ENCODE measurements at regions not wholly inside any gene's neighbourhood (a gene's known extent, or its start where the extent isn't known, plus 50 kb on each side); places are given as distances from the start of the nearest gene placed in this dataset.

DNA sequence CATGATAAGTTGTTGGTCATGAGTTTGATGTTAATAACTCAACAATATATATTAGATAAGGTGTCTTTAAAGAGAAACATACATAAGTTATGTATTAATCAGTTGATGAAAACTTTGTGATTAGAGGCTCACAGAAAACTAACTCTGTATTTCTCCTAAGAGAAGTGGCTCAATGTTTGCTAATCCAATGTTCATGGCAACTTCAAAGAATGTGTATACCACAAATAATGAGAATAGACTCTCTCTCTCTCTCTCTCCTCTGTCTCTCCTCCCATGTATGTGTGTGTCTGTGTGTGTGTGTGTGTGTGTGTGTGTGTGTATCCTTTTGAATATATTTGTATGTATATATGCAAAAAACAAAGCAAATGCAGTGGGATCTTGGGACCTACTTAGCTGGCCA lies 1304.9 kb downstream of the MRPL39 start:
- no peak overlapping the region for H3K27ac ChIP-seq
- H3K4me3 ChIP-seq: no peak overlapping the region
- intact Hi-C loops (cut with DNase I): no loop called here
- no peak for DNase-seq
- no peaks in the 10 kb centered on the region for H3K9me3 ChIP-seq
- no peaks in the 10 kb centered on the region for H3K27me3 ChIP-seq
- H3K36me3 ChIP-seq: no peaks in the 10 kb centered on the region
- no peak for TF ChIP-seq POLR2A (IDR thresholded peaks at IDR 0.05)
- TF ChIP-seq, protein P1, sequence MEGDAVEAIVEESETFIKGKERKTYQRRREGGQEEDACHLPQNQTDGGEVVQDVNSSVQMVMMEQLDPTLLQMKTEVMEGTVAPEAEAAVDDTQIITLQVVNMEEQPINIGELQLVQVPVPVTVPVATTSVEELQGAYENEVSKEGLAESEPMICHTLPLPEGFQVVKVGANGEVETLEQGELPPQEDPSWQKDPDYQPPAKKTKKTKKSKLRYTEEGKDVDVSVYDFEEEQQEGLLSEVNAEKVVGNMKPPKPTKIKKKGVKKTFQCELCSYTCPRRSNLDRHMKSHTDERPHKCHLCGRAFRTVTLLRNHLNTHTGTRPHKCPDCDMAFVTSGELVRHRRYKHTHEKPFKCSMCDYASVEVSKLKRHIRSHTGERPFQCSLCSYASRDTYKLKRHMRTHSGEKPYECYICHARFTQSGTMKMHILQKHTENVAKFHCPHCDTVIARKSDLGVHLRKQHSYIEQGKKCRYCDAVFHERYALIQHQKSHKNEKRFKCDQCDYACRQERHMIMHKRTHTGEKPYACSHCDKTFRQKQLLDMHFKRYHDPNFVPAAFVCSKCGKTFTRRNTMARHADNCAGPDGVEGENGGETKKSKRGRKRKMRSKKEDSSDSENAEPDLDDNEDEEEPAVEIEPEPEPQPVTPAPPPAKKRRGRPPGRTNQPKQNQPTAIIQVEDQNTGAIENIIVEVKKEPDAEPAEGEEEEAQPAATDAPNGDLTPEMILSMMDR (IDR thresholded peaks at IDR 0.05): no peak
- TF ChIP-seq POLR2AphosphoS5 (IDR thresholded peaks at IDR 0.05): no peak
- no peak for TF ChIP-seq EP300 (IDR thresholded peaks at IDR 0.05)
- no peaks in the 10 kb centered on the region for H3K4me1 ChIP-seq

DNA sequence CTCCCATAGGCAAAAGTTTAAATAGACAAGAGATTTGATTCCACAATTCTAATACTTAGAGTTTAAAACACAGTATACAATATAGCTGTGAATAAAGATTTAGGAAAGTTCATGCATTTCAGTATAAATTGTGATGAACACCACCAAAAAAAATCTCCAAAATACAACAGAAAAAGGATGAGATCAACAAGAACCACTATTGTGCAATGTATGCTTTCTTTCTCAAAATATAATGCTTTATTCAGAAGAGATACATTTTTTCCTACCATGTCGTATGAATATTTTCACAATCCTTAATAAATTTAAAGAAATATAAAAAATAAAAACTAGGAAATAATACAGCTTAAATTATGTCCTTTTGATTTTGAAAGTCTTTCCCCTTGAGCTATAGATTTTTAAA lies 1309.2 kb downstream of the MRPL39 start:
- Histone ChIP-seq H3K4me1 (no peaks in the 10 kb centered on the region), H3K27ac (no peak overlapping the region), H3K36me3 (no peaks in the 10 kb centered on the region), H3K9me3 (peaks cover 0 to 4% (median 0%) of the 10 kb centered on the region in 4 donors), H3K27me3 (no peaks in the 10 kb centered on the region), H3K4me3 (no peak overlapping the region)
- TF ChIP-seq POLR2AphosphoS5 (IDR thresholded peaks at IDR 0.05) (no peak), EP300 (IDR thresholded peaks at IDR 0.05) (no peak), POLR2A (IDR thresholded peaks at IDR 0.05) (no peak)
- TF ChIP-seq, protein P1 (IDR thresholded peaks at IDR 0.05): no peak
- no peak for DNase-seq
- intact Hi-C loops (cut with DNase I): no loop called here
- WGBS, 2 donors: 91 to 94% methylated on average over 1 of the region's 1 CpG

DNA sequence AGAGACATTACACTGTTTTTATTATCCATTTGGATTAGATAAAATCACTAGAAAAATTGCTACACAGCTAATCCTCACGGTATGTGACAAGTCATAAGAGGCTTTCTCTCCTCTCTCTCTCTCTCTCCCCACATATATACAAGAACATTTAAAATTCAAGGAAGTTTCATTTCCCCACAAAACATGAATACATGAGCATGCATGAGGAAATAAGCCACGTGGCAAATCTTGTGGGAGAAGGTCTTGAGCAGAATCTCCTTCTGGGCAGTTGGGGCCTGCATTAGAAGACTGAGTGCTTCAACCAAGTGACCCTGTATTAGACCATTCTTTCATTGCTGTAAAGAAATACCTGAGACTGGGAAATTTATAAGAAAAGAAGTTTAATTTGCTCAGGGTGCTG lies 1313.1 kb downstream of the MRPL39 start:
- DNase-seq: no peak
- H3K4me1 ChIP-seq: no peaks in the 10 kb centered on the region
- TF ChIP-seq, protein P1 (IDR thresholded peaks at IDR 0.05): no peak
- TF ChIP-seq POLR2A (IDR thresholded peaks at IDR 0.05) (no peak), POLR2AphosphoS5 (IDR thresholded peaks at IDR 0.05) (no peak), EP300 (IDR thresholded peaks at IDR 0.05) (no peak)
- no peak overlapping the region for H3K4me3 ChIP-seq
- no peaks in the 10 kb centered on the region for H3K27me3 ChIP-seq
- no peak overlapping the region for H3K27ac ChIP-seq
- peaks cover 0 to 4% (median 0%) of the 10 kb centered on the region in 4 donors for H3K9me3 ChIP-seq
- H3K36me3 ChIP-seq: no peaks in the 10 kb centered on the region
- WGBS, 2 donors: 46 to 48% methylated on average over 2 of the region's 2 CpGs
- intact Hi-C loops (cut with DNase I): no loop called here

DNA sequence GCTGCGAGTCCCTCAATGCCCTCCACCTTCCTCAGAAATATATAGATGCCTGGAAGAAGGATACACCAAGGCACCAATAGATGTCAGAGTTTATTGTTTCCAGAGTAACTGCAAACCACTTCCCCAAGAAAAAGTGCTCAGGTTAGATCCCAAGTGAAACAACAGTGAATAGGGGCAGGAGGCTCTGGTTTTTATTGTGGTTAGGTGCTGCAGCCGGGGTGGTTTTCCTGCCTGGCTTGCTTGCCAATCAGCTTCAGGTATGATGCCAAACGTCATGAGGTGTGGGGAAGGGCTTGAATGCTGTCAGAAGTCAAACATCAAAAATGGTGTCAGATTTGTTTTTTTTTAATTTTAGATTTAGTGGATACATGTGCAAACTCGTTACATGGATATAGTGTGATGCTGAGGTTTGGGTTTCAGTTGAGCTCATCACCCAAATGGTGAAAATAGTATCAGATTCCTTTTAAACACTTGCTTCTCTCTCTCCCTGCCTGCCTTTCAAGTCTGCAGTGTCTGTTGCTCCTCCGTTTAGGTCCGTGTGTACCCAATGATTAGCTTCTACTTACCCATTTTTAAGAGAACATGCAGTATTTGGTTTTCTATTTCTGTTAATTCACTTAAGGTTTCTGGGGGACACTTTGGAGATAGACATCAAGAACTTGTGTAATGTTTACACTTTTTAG lies 1317.0 kb downstream of the MRPL39 start:
- Histone ChIP-seq H3K27me3 (no peaks in the 10 kb centered on the region), H3K4me3 (no peak overlapping the region), H3K36me3 (no peaks in the 10 kb centered on the region), H3K4me1 (no peaks in the 10 kb centered on the region), H3K27ac (no peak overlapping the region), H3K9me3 (peaks cover 0 to 4% (median 0%) of the 10 kb centered on the region in 4 donors)
- no peak for DNase-seq
- TF ChIP-seq POLR2AphosphoS5 (IDR thresholded peaks at IDR 0.05) (no peak), POLR2A (IDR thresholded peaks at IDR 0.05) (no peak), EP300 (IDR thresholded peaks at IDR 0.05) (no peak)
- TF ChIP-seq, protein P1 (IDR thresholded peaks at IDR 0.05): no peak
- WGBS, 2 donors: 40 to 49% methylated on average over 6 of the region's 6 CpGs
- intact Hi-C loops (cut with DNase I): no loop called here

DNA sequence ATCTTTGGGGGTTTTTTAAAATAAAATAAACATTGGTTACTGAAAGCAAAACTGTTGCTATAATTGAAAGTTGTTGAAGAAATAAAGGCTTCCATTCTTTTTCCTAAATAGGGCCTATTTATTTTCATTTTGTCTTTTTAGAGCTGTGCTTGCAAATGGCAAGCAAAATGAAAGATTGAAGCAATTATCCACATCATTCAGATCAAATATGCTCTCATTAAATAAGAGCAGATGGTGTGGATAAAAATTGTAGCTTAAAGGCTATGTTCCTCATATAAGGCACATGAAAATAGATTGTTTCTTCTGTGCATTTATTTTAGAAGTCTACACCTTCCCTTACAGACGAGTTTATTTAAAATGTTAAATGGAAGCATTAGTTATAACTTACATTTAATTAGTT lies 1317.7 kb downstream of the MRPL39 start:
- Histone ChIP-seq H3K9me3 (peaks cover 0 to 4% (median 0%) of the 10 kb centered on the region in 4 donors), H3K27ac (no peak overlapping the region), H3K4me1 (no peaks in the 10 kb centered on the region), H3K36me3 (no peaks in the 10 kb centered on the region), H3K27me3 (no peaks in the 10 kb centered on the region), H3K4me3 (no peak overlapping the region)
- intact Hi-C loops (cut with DNase I): no loop called here
- WGBS, 2 donors: 63 to 72% methylated on average over 1 of the region's 1 CpG
- no peak for DNase-seq
- TF ChIP-seq POLR2A (IDR thresholded peaks at IDR 0.05): no peak
- no peak for TF ChIP-seq POLR2AphosphoS5 (IDR thresholded peaks at IDR 0.05)
- TF ChIP-seq EP300 (IDR thresholded peaks at IDR 0.05): no peak
- TF ChIP-seq, protein P1 (IDR thresholded peaks at IDR 0.05): no peak
